ENCODE measurements at regions not wholly inside any gene's neighbourhood (a gene's known extent, or its start where the extent isn't known, plus 50 kb on each side); places are given as distances from the start of the nearest gene placed in this dataset.

DNA sequence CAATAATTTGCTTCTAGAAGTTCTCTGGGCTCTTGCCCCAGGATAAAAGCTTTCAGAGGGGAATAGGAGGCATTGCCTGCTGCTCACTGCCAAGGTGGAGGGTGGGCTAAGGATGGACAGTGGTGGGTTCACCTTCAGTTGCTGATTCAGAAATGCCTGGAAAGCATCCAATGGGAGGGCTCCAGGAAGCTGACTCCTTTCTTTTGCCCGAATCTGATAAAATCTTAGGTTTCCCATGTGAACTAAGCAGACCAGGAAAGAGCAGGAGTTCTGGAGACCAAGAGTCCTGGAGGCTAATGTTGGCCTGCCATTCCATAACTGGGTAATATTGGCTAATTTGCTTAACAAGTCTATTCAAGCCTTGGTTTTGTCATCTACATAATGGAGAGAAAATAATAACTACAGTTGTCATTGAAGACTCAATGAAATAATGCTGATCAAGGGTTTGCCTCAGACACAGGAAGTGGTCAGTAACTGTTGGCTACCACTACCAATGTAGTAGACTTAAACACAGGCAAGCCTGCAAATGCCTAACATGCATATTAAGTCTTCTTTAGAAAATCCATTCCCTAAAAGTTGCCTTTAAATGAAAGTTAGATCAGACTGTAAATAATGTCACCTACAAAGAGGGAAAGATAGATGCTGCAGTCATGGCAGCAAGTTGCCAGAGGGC is 528.4 kb upstream of the NBEA start:
- CTCF ChIA-PET, result no interaction called here
- POLR2A ChIA-PET, result no interaction called here
- Mint-ChIP-seq H3K9me3 (ENCODE audit: unreplicated experiment) (no peaks in the 10 kb centered on the region), H3K27me3 (ENCODE audit: insufficient read depth, unreplicated experiment) (no peaks in the 10 kb centered on the region), H3K27ac (ENCODE audit: low read depth, unreplicated experiment) (peak overlapping the region; percentile 52), H3K4me3 (ENCODE audit: unreplicated experiment) (no peak overlapping the region), H3K36me3 (ENCODE audit: insufficient read depth, unreplicated experiment) (no peaks in the 10 kb centered on the region), H3K4me1 (ENCODE audit: insufficient read depth, unreplicated experiment) (peaks cover 8% of the 10 kb centered on the region)
- TF ChIP-seq, protein P1, sequence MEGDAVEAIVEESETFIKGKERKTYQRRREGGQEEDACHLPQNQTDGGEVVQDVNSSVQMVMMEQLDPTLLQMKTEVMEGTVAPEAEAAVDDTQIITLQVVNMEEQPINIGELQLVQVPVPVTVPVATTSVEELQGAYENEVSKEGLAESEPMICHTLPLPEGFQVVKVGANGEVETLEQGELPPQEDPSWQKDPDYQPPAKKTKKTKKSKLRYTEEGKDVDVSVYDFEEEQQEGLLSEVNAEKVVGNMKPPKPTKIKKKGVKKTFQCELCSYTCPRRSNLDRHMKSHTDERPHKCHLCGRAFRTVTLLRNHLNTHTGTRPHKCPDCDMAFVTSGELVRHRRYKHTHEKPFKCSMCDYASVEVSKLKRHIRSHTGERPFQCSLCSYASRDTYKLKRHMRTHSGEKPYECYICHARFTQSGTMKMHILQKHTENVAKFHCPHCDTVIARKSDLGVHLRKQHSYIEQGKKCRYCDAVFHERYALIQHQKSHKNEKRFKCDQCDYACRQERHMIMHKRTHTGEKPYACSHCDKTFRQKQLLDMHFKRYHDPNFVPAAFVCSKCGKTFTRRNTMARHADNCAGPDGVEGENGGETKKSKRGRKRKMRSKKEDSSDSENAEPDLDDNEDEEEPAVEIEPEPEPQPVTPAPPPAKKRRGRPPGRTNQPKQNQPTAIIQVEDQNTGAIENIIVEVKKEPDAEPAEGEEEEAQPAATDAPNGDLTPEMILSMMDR (IDR thresholded peaks at IDR 0.05; ENCODE audit: unreplicated experiment), result no peak
- intact Hi-C loops (cut with micrococcal nuclease), result no loop called here
- no peak for DNase-seq (ENCODE audit: unreplicated experiment)
- BruUV-seq (replicated peaks), result no TSS peak

DNA sequence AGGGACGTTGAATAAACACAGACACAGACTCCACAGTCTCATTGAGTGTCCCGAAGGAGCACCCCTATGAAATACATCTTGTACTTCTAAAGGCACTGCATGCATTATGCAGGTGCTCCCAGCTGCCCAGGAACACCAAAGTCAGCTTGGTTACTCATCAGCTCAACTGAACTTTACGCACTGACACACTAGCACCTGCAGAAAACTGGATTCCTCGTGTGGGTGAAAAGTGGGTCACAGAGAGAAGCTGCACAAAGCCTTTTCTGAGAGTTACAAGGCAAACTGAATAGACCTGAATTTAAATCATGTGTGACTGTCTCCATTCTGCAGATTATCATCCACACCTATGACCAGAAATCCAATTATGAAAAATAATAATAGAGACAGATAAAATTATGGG is 527.5 kb upstream of the NBEA start:
- no peak overlapping the region for H3K4me3 Mint-ChIP-seq (ENCODE audit: unreplicated experiment)
- ChIA-PET CTCF (interaction anchor here (0.6 kb wide), 1 partner anchor 42 kb away, joined by 4 read pairs; no protein-coding TSS in a partner anchor), POLR2A (no interaction called here)
- no peaks in the 10 kb centered on the region for H3K36me3 Mint-ChIP-seq (ENCODE audit: insufficient read depth, unreplicated experiment)
- intact Hi-C loops (cut with micrococcal nuclease), result no loop called here
- H3K4me1 Mint-ChIP-seq (ENCODE audit: insufficient read depth, unreplicated experiment), result peaks cover 8% of the 10 kb centered on the region
- DNase-seq (ENCODE audit: unreplicated experiment), result no peak
- H3K9me3 Mint-ChIP-seq (ENCODE audit: unreplicated experiment), result no peaks in the 10 kb centered on the region
- no TSS peak for BruUV-seq (replicated peaks)
- no peak overlapping the region for H3K27ac Mint-ChIP-seq (ENCODE audit: low read depth, unreplicated experiment)
- H3K27me3 Mint-ChIP-seq (ENCODE audit: insufficient read depth, unreplicated experiment), result no peaks in the 10 kb centered on the region
- TF ChIP-seq, protein P1 (IDR thresholded peaks at IDR 0.05; ENCODE audit: unreplicated experiment), result no peak

DNA sequence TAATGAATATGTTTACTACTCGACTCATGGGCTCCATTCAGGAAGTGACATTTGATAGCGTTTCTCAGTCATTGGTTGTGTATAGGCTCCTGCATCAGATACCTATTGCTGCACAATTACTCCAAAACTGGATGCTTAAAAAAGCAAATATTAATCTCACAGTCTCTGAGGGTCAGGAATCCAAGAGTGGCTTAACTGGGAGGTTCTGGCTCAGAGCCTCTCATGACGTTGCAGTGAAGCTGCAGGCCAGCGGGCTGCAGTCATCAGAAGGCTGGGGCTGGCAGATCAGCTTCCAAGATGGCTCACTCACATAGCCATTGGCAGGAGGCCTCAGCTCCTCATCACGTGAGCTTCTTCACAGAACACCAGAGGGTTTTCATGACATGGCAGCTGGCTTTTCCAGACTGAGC is 525.1 kb upstream of the NBEA start:
- no TSS peak for BruUV-seq (replicated peaks)
- peaks cover 10% of the 10 kb centered on the region for H3K4me1 Mint-ChIP-seq (ENCODE audit: insufficient read depth, unreplicated experiment)
- DNase-seq (ENCODE audit: unreplicated experiment), result no peak
- ChIA-PET POLR2A (interaction anchor here (0.6 kb wide), 1 partner anchor 48 kb away, joined by 3 read pairs; no protein-coding TSS in a partner anchor), CTCF (no interaction called here)
- no peaks in the 10 kb centered on the region for H3K27me3 Mint-ChIP-seq (ENCODE audit: insufficient read depth, unreplicated experiment)
- intact Hi-C loops (cut with micrococcal nuclease), result no loop called here
- TF ChIP-seq, protein P1 (IDR thresholded peaks at IDR 0.05; ENCODE audit: unreplicated experiment), result no peak
- no peaks in the 10 kb centered on the region for H3K36me3 Mint-ChIP-seq (ENCODE audit: insufficient read depth, unreplicated experiment)
- H3K9me3 Mint-ChIP-seq (ENCODE audit: unreplicated experiment), result no peaks in the 10 kb centered on the region
- H3K27ac Mint-ChIP-seq (ENCODE audit: low read depth, unreplicated experiment), result no peak overlapping the region
- no peak overlapping the region for H3K4me3 Mint-ChIP-seq (ENCODE audit: unreplicated experiment)

GRCh38 chr13:34417896-34418295 is 524.2 kb upstream of the NBEA start:
- no peaks in the 10 kb centered on the region for H3K9me3 Mint-ChIP-seq (ENCODE audit: unreplicated experiment)
- ChIA-PET CTCF (no interaction called here), POLR2A (interaction anchor here (0.6 kb wide), 2 partner anchors 26 to 1918 kb away, joined by 3 read pairs; no protein-coding TSS in a partner anchor)
- TF ChIP-seq, protein P1 (IDR thresholded peaks at IDR 0.05; ENCODE audit: unreplicated experiment), result no peak
- H3K4me1 Mint-ChIP-seq (ENCODE audit: insufficient read depth, unreplicated experiment), result peaks cover 13% of the 10 kb centered on the region
- no peaks in the 10 kb centered on the region for H3K36me3 Mint-ChIP-seq (ENCODE audit: insufficient read depth, unreplicated experiment)
- no peak for DNase-seq (ENCODE audit: unreplicated experiment)
- H3K27me3 Mint-ChIP-seq (ENCODE audit: insufficient read depth, unreplicated experiment), result no peaks in the 10 kb centered on the region
- BruUV-seq (replicated peaks), result no TSS peak
- H3K27ac Mint-ChIP-seq (ENCODE audit: low read depth, unreplicated experiment), result no peak overlapping the region
- intact Hi-C loops (cut with micrococcal nuclease), result no loop called here
- H3K4me3 Mint-ChIP-seq (ENCODE audit: unreplicated experiment), result no peak overlapping the region

Data from MCF 10A (cell line).